PC-3 (cell line): ENCODE measurements at regions not wholly inside any gene's neighbourhood (a gene's known extent, or its start where the extent isn't known, plus 50 kb on each side); places are given as distances from the start of the nearest gene placed in this dataset.

Experiments used
- CTCF ChIP-seq: fragments of 300-600 bp; sonication (generic); conservative IDR thresholded peaks from 2 replicates; pipeline ENCODE4 v1.5.1; 2017; ENCODE audit warnings: antibody characterized with exemption, low read depth, mild to moderate bottlenecking, low read length
- EZH2phosphoT487 ChIP-seq: fragments of 300-600 bp; sonication (generic); IDR thresholded peaks from 2 replicates; pipeline ENCODE4 v1.6.1; 2018; ENCODE audit warnings: mild to moderate bottlenecking, antibody characterized with exemption, low read length, borderline replicate concordance

- TF ChIP-seq CTCF (no peak), EZH2phosphoT487 (no peak)
These were observed 54.1 kb upstream of the RASSF3 start for GRCh38 chr12:64556231-64556630.
